ENCODE measurements at regions not wholly inside any gene's neighbourhood (a gene's known extent, or its start where the extent isn't known, plus 50 kb on each side); places are given as distances from the start of the nearest gene placed in this dataset.
"Not testable (repeated sequence)": the region's sequence is repeated elsewhere in the genome, so short reads cannot be mapped to it uniquely, and the experiment has no call there.

GRCh38 chr4:1521821-1522361 lies 115.6 kb upstream of the NKX1-1 start:
- Mint-ChIP-seq H3K27me3 (ENCODE audit: insufficient read depth) (peaks cover 31% of the 10 kb centered on the region), H3K4me1 (ENCODE audit: low read depth) (no peaks in the 10 kb centered on the region), H3K36me3 (ENCODE audit: low read depth) (no peaks in the 10 kb centered on the region), H3K4me3 (no peak overlapping the region), H3K9me3 (no peaks in the 10 kb centered on the region; the same call in 1 of the 2 replicates), H3K27ac (no peak overlapping the region)
- DNase-seq, result no peak
- TF ChIP-seq, protein P1, sequence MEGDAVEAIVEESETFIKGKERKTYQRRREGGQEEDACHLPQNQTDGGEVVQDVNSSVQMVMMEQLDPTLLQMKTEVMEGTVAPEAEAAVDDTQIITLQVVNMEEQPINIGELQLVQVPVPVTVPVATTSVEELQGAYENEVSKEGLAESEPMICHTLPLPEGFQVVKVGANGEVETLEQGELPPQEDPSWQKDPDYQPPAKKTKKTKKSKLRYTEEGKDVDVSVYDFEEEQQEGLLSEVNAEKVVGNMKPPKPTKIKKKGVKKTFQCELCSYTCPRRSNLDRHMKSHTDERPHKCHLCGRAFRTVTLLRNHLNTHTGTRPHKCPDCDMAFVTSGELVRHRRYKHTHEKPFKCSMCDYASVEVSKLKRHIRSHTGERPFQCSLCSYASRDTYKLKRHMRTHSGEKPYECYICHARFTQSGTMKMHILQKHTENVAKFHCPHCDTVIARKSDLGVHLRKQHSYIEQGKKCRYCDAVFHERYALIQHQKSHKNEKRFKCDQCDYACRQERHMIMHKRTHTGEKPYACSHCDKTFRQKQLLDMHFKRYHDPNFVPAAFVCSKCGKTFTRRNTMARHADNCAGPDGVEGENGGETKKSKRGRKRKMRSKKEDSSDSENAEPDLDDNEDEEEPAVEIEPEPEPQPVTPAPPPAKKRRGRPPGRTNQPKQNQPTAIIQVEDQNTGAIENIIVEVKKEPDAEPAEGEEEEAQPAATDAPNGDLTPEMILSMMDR (IDR thresholded peaks at IDR 0.05), result no peak

DNA sequence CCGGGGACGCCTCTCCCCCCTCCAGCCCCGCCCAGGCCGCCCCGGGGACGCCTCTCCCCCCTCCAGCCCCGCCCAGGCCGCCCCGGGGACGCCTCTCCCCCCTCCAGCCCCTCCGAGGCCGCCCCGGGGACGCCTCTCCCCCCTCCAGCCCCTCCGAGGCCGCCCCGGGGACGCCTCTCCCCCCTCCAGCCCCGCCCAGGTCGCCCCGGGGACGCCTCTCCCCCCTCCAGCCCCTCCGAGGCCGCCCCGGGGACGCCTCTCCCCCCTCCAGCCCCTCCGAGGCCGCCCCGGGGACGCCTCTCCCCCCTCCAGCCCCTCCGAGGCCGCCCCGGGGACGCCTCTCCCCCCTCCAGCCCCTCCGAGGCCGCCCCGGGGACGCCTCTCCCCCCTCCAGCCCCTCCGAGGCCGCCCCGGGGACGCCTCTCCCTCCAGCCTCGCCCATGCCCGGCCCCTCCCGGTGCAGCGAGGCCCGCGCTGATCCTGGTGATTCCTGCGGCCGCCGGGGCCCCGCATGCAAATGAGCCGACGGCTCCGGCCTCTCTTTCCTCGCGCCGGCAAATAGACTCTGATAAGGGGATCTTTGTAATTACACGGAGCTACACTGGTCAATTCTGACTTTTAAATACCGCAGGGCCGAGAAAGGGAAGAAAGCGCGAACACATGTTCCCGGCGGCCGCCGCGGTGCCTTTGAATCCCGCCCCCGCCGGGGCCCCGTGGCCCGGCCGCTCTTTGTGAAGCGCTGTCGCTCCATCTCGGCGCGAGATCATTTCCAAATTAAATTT lies 114.7 kb upstream of the NKX1-1 start:
- not testable (repeated sequence) for H3K4me1 Mint-ChIP-seq (ENCODE audit: low read depth); H3K9me3 Mint-ChIP-seq; H3K36me3 Mint-ChIP-seq (ENCODE audit: low read depth); H3K4me3 Mint-ChIP-seq; DNase-seq; H3K27ac Mint-ChIP-seq
- H3K27me3 Mint-ChIP-seq (ENCODE audit: insufficient read depth), result peaks cover 39% of the 10 kb centered on the region

DNA sequence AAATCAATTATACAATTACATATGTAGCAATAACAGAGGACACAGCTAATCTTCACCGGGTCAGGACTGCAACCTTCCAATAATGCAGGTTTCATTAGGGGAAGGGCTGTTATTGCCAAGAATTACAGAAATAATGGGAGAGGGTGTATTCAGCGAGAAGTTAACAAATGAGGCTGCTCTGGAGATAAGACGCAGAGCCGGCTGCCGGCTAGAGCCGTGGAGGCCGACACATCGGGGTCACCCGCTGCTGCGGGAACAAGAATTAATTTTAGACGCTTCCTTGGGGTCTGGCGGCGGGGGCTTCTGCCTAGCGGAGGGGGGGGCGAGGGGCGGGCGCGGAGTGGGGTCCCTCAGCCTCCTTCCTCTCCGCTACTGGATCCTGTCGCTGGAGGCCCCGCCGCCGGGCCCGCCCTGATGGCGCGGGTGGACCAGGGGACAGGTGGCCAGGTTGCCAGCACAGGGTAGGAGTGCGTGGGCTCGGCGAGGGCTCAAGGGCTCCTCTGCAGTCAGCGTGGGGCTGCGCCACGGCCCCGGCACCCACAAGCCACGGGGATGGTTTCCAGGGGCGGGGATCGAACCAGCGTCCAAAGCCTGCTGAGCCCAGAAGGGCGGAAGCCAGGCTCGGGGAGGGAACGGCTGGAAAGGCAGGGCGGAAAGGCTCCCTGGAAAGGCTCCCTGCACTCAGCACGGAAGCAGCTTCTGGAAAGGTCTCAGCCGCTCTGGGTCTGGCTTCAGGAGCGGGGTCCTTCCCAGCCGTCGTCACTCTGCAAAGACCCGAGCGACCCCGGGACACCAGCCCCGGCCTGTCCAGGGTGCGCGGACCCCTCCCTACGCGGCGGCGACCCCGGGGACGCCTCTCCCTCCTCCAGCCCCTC lies 113.8 kb upstream of the NKX1-1 start:
- H3K9me3 Mint-ChIP-seq, result no peaks in the 10 kb centered on the region; the same call in 1 of the 2 replicates
- H3K4me1 Mint-ChIP-seq (ENCODE audit: low read depth), result no peaks in the 10 kb centered on the region
- peaks cover 36% of the 10 kb centered on the region for H3K27me3 Mint-ChIP-seq (ENCODE audit: insufficient read depth)
- TF ChIP-seq, protein P1 (IDR thresholded peaks at IDR 0.05), result no peak
- H3K36me3 Mint-ChIP-seq (ENCODE audit: low read depth), result no peaks in the 10 kb centered on the region
- DNase-seq, result no peak
- no peak overlapping the region for H3K27ac Mint-ChIP-seq
- no peak overlapping the region for H3K4me3 Mint-ChIP-seq

DNA sequence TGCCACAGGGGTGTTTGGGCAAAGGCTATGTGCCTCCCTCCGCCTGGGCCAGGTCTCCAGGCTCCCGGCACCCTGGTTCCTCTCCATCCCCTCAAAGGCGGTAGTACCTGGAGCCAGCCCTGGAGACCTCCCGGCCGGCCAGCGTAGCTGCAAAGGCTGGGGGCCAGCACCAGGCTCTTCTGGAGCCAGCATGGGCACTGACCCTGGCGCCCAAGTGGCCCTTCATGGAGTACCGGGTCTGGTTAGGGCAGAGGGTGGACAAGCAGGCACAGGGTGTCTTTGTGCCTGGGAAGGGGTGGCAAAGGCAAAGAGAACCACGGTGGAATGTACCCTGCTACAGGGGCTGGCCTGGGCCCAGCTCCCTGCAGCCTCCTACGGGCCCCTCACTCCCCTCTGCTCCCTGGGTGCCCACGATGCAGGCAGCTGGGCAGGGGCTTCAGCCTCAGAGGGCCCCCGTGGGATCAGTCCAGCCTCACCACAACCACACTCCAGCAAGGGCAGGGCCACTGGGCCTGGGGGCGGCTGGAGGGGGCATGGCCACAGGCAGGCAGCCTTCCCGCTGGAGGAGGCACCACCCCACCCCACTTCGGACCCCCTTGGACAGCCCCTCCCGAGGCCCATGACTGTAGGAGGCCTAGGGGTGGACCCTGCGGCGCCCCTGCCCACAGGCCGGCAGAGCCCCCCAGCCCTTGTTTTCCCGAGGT lies 112.9 kb upstream of the NKX1-1 start:
- TF ChIP-seq, protein P1 (IDR thresholded peaks at IDR 0.05), result no peak
- DNase-seq, result no peak
- Mint-ChIP-seq H3K27ac (no peak overlapping the region), H3K9me3 (no peaks in the 10 kb centered on the region), H3K36me3 (ENCODE audit: low read depth) (no peaks in the 10 kb centered on the region), H3K4me3 (no peak overlapping the region), H3K4me1 (ENCODE audit: low read depth) (no peaks in the 10 kb centered on the region), H3K27me3 (ENCODE audit: insufficient read depth) (peaks cover 31% of the 10 kb centered on the region)

DNA sequence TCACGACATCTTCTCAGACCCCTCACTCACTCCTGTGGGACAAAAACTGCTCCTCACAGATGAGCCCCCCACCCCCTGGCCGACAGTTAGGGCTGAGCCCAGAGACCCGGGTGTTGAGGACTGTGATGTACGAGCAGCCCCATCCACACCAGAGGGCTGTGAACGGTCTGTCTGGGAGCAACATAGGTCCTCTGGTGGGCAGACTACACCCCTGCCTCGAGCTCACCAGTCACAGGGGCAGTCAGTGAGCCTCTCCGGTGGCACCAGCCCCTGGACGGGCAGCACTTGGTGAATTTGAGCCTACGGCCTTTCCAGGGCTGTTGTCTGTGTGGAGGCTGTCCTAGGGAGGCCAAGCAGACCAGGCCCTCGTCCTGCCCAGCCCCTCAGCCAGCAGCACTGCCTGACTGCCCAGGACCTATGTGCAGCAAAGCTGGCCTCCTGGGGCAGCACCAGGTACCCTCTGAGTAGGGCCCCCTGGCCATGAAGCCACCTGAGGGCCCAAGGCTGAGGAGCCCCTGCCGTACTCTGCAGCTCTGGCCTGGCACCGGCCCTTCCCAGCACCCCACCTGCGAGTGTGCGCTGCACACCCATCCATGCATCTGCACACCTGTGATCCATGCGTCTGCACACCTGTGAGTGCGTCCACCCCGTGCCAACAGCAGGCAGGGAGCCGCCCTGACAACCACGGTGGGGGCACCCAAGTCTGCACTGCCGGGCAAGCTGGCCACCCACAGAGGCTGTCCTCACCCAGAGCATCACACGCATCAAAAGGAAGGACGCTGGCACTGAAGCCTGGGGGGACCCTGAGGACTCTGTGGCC lies 111.6 kb upstream of the NKX1-1 start:
- H3K4me1 Mint-ChIP-seq (ENCODE audit: low read depth), result no peaks in the 10 kb centered on the region
- DNase-seq, result no peak
- no peaks in the 10 kb centered on the region for H3K36me3 Mint-ChIP-seq (ENCODE audit: low read depth)
- H3K9me3 Mint-ChIP-seq, result no peaks in the 10 kb centered on the region
- peaks cover 22% of the 10 kb centered on the region for H3K27me3 Mint-ChIP-seq (ENCODE audit: insufficient read depth)
- no peak overlapping the region for H3K4me3 Mint-ChIP-seq
- TF ChIP-seq, protein P1 (IDR thresholded peaks at IDR 0.05), result no peak
- H3K27ac Mint-ChIP-seq, result no peak overlapping the region
